HepG2 (cell line): ENCODE measurements at regions not wholly inside any gene's neighbourhood (a gene's known extent, or its start where the extent isn't known, plus 50 kb on each side); places are given as distances from the start of the nearest gene placed in this dataset.

Experiments used
- ARNTL ChIP-seq: sonication (generic); formaldehyde crosslinking; IDR thresholded peaks from 2 replicates; pipeline ENCODE4 v1.4.0; 2020; ENCODE audit warnings: mild to moderate bottlenecking, missing genetic modification reagents
- ELF3 ChIP-seq: IDR thresholded peaks from 2 replicates; pipeline ENCODE4 v1.6.1; 2016; ENCODE audit warnings: missing genetic modification reagents, missing compliant biosample characterization
- FOXK2 ChIP-seq: fragments of 450-650 bp; IDR thresholded peaks from 2 replicates; pipeline ENCODE4 v1.6.1; 2016
- HBP1 ChIP-seq: IDR thresholded peaks from 2 replicates; pipeline ENCODE4 v1.6.1; 2016; ENCODE audit warnings: low read depth, control low read depth
- HNF4A ChIP-seq: sonication (generic); formaldehyde crosslinking; IDR thresholded peaks from 2 replicates; pipeline ENCODE4 v1.4.0; 2020; ENCODE audit warnings: missing genetic modification reagents
- HNF4G ChIP-seq, 2 experiments: sonication (generic) in 1 of 2; formaldehyde crosslinking in 1 of 2; IDR thresholded peaks; 2 replicates each; pipeline versions ENCODE4 v1.4.0 to v1.6.1; 2011 to 2020; ENCODE audit warnings: borderline replicate concordance in 2 of 2, low read depth in 2 of 2, mild to moderate bottlenecking in 2 of 2, low read length in 1 of 2, missing genetic modification reagents in 1 of 2, moderate library complexity in 1 of 2
- HOXD1 ChIP-seq: sonication (generic); formaldehyde crosslinking; IDR thresholded peaks from 2 replicates; pipeline ENCODE4 v1.5.0; 2020; ENCODE audit warnings: missing genetic modification reagents
- KLF9 ChIP-seq: IDR thresholded peaks from 2 replicates; pipeline ENCODE4 v1.6.1; 2016; ENCODE audit warnings: low read depth
- MXD4 ChIP-seq: IDR thresholded peaks from 2 replicates; pipeline ENCODE4 v1.6.1; 2016; ENCODE audit warnings: mild to moderate bottlenecking, missing biosample characterization, missing genetic modification reagents
- PRPF4 ChIP-seq: fragments of 200-400 bp; formaldehyde crosslinking; IDR thresholded peaks from 2 replicates; pipeline ENCODE4 v1.6.1; 2016; ENCODE audit warnings: low read length, low read depth; ENCODE audit not compliant: poor library complexity, severe bottlenecking
- RFX1 ChIP-seq: fragments of 450-650 bp; IDR thresholded peaks from 2 replicates; pipeline ENCODE4 v1.6.1; 2017
- RXRB ChIP-seq: IDR thresholded peaks from 2 replicates; pipeline ENCODE4 v1.6.1; 2016; ENCODE audit warnings: borderline replicate concordance, missing genetic modification reagents, missing compliant biosample characterization
- ZBED4 ChIP-seq: sonication (generic); formaldehyde crosslinking; IDR thresholded peaks from 2 replicates; pipeline ENCODE4 v1.4.0; 2020; ENCODE audit warnings: missing genetic modification reagents, borderline replicate concordance
- ZBTB2 ChIP-seq: sonication (generic); formaldehyde crosslinking; IDR thresholded peaks from 2 replicates; pipeline ENCODE4 v1.8.0; 2022; ENCODE audit warnings: low read depth, missing genetic modification reagents
- ZC3H13 ChIP-seq: sonication (generic); formaldehyde crosslinking; IDR thresholded peaks from 2 replicates; pipeline ENCODE4 v1.8.1; 2023; ENCODE audit warnings: mild to moderate bottlenecking, missing genetic modification reagents, moderate library complexity
- ZFP90 ChIP-seq: sonication (generic); formaldehyde crosslinking; IDR thresholded peaks from 2 replicates; pipeline ENCODE4 v1.8.0; 2022; ENCODE audit warnings: missing genetic modification reagents, mild to moderate bottlenecking, inconsistent platforms, borderline replicate concordance
- ZNF207 ChIP-seq: fragments of 450-650 bp; IDR thresholded peaks from 2 replicates; pipeline ENCODE4 v1.6.1; 2016; ENCODE audit warnings: antibody characterized with exemption, borderline replicate concordance
- ZNF292 ChIP-seq: sonication (generic); formaldehyde crosslinking; IDR thresholded peaks from 2 replicates; pipeline ENCODE4 v1.8.1; 2022; ENCODE audit warnings: mild to moderate bottlenecking, low read depth, missing genetic modification reagents, borderline replicate concordance
- ZNF432 ChIP-seq: sonication (generic); formaldehyde crosslinking; IDR thresholded peaks from 2 replicates; pipeline ENCODE4 v1.5.0; 2020; ENCODE audit warnings: missing genetic modification reagents, mild to moderate bottlenecking, borderline replicate concordance
- ZNF7 ChIP-seq: IDR thresholded peaks from 2 replicates; pipeline ENCODE4 v1.6.1; 2016; ENCODE audit warnings: missing biosample characterization, missing genetic modification reagents
- ZNF703 ChIP-seq: sonication (generic); formaldehyde crosslinking; IDR thresholded peaks from 2 replicates; pipeline ENCODE4 v1.5.1; 2020; ENCODE audit warnings: missing genetic modification reagents, mild to moderate bottlenecking, moderate library complexity, borderline replicate concordance
- ZNF710 ChIP-seq: sonication (generic); formaldehyde crosslinking; IDR thresholded peaks from 2 replicates; pipeline ENCODE4 v1.5.0; 2020; ENCODE audit warnings: mild to moderate bottlenecking, missing genetic modification reagents, borderline replicate concordance

- TF ChIP-seq ZNF7 (CRISPR knock-in tag) (no peak), ZNF207 (no peak), FOXK2 (no peak), HNF4A (CRISPR knock-in tag) (peak; percentile 95), ZBTB2 (CRISPR knock-in tag) (no peak), HOXD1 (no peak), ARNTL (CRISPR knock-in tag) (peak; percentile 66; the same call in 1 of the 2 replicates), ZNF292 (CRISPR knock-in tag) (peak; percentile 64; the same call in 1 of the 2 replicates), HBP1 (CRISPR knock-in tag) (no peak), ZC3H13 (CRISPR knock-in tag) (no peak), KLF9 (CRISPR knock-in tag) (no peak), ZBED4 (CRISPR knock-in tag) (no peak), PRPF4 (no peak), RFX1 (no peak), ELF3 (peak; percentile 81), RXRB (CRISPR knock-in tag) (peak; percentile 68; the same call in 1 of the 2 replicates), ZNF432 (CRISPR knock-in tag) (no peak), HNF4G (IDR thresholded peaks at IDR 0.05; ENCODE audit: borderline replicate concordance, low read depth, low read length) (peak; percentile 58; the same call in 1 of the 2 replicates), HNF4G (CRISPR knock-in tag; IDR thresholded peaks at IDR 0.05; ENCODE audit: borderline replicate concordance, low read depth) (0 out of 2 replicates have a peak, but pooled peaks have one; percentile 48), ZNF710 (CRISPR knock-in tag) (peak; percentile 64; the same call in 1 of the 2 replicates), MXD4 (CRISPR knock-in tag) (0 out of 2 replicates have a peak, but pooled peaks have one; percentile 45), ZNF703 (no peak), ZFP90 (peak; percentile 56; the same call in 1 of the 2 replicates)
Measured at GRCh38 chr4:4598851-4599411, 57.1 kb upstream of the STX18 start (continued).
